GM19438 (cell line): ENCODE measurements at regions not wholly inside any gene's neighbourhood (a gene's known extent, or its start where the extent isn't known, plus 50 kb on each side); places are given as distances from the start of the nearest gene placed in this dataset.

Experiments used
- ATAC-seq: cut with Tn5 transposase; IDR thresholded peaks from one replicate; pipeline ENCODE4 v1.9.1; 2021; ENCODE audit warnings: low read depth; ENCODE audit not compliant: unreplicated experiment

DNA sequence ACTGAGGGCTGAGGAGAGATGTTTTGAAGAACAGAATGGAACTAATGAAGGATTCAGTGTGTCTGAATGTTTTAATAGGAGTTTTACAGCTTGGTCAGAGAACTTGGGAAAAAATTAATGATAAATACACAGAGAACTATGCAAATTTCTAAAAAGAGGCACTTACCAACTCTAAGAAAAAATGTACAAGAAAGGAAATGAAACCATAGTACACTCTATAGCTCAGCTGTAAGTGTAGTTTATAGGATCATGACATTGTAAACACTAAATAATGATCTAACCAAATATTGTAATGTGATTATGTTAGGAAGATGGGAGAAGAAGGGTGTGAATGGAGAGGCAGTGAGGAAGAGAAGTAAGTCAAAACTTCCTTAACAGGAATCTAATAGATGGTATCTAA is 205.2 kb downstream of the SEC61B start:
- no peak for ATAC-seq

DNA sequence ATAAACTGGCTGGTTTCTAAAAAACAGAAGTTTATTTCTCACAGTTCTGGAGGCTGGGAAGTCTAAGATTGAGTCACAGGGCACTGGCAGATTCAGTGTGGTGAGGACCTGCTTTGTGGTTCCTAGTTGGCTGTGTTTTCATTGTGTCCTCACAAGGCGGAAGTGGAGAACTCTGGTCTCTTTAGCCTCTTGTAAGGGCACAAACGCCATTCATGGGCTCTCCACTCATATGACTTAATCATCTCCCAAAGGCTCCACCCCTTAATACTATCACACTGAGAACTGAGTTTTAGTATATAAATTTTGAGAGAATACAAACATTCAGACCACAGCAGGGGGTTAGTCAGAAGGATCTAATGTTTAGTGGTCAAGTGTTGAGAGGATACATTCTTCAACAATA is 208.2 kb downstream of the SEC61B start:
- no peak for ATAC-seq

DNA sequence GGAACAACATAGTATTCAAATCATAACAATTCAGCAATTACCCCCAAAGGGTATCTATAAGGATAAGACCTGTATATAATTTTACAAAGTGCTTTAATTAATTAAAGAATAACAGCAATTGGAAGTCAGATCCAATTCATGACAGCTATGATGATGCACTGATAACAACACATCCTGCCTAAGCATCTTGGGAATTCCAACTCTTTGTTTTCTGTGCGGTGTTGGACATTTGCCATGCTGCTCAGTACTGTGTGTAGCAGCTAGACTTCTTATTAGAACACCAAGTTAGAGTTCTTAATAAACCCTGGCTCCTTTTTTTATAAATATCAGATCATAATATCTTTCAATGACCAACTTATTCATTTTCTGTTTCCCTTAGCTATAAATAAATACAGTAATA is 209.0 kb downstream of the SEC61B start:
- ATAC-seq: no peak

DNA sequence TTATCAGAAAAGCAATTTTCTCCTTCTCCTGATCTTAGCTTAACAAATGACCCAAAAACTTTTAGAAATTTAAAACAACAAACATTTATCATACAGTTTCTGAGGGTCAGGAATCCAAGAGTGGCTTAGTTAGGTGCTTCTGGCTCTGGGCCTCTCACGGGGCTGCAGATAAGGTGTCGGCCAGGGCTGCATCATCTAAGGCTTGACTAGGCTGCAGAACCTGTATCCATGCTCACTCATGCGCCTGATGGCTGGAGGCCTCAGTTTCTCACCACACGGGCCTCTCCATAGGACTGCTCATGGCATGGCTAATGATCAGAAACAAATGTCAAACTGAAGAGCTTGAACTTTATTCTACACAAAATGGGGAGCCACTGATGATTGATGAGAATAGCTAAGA is 210.0 kb downstream of the SEC61B start:
- ATAC-seq: no peak

DNA sequence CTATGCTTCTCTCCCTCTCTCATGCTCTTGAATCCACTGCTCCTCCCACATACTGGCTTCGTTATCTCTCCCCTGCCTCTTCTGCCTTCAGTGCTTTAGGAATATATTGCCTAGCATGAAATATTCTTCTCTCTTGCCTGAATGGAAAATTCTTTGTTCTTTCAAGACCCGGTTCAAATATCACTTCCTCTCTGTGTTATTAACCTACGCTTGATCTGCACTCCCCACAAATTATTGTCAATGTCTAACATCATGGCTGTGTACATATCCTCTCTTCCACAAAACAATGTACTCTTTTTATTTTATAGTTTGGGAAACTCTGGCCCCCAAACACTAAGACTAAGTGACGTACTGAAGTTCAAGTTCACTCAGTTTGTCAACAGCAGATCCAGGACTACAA is 211.0 kb downstream of the SEC61B start:
- ATAC-seq: no peak

DNA sequence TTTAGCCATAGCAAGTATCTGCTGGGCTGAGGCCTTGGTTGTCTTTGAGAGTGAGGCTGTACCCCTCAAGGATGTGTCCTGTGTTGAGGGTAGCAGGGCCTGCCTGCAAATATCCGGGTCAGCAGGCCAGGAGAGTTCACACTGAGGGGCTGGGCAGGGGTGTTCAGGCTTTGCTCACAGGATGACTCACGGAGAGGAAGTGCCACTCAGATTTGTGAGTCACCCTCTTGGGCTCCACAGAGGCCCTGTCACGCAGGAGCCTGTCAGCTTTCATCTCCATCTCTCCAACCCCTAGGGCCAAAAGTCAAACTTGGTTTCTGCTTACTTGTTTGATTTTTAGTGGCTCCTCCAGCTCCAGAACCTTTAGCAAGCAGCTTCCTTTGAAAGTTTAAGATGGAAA is 211.5 kb downstream of the SEC61B start:
- peak; percentile 90 for ATAC-seq

DNA sequence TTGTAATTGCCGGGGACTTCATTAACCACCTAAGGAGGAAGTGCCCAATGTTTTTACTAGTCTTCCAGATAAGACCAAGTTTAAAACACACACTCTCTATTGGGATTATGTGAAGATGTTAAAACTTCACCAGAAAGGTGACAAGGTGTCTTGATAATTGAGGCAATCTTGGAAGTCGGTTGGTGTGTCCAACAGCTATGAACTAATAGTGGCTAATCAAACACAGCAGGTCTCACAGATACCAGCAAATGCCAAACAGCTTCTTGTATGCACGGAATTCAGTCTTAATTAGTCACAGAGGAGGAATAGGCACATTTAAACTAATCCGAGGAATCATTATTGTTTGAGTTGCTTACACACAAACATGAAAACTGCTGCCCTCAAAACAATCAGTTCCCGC is 214.5 kb downstream of the SEC61B start:
- ATAC-seq: no peak

DNA sequence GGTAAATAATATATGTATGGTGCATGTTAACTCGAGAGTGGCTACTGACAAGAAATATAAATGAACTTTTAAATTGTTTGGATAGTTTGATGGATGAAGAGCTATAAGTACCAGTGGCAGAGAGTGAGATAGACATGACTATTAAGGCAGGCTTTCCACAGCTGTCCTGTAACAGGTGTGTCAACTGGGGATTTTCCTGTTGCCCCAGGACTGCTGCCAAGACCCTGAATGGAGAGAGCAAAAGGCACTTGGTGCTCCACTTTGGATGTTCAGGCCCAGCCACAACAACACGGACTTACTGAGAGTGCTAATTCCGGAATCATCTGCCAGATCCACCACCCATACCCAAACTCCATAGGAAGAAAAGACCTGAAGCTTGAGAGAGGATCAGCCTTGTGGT is 215.1 kb downstream of the SEC61B start:
- ATAC-seq: no peak

DNA sequence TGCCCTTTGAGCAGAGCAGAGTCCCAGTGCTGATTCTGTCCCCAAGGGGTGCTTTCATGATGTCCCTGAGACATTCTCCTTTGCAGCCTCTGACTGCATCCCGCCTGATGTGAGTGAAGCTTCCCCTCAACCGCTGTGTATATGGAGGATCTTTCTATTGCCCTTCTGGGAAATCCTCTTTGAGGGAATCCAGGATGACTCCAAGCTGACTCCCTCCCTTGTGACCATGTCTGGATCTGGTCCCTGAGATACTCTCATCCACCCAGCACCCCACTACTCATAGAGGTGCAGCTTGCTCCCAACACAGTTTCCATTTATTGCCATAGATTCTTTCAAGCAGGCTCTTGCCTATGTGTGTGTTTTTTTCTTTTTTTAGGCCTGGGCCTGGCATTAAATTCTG is 216.5 kb downstream of the SEC61B start:
- no peak for ATAC-seq

DNA sequence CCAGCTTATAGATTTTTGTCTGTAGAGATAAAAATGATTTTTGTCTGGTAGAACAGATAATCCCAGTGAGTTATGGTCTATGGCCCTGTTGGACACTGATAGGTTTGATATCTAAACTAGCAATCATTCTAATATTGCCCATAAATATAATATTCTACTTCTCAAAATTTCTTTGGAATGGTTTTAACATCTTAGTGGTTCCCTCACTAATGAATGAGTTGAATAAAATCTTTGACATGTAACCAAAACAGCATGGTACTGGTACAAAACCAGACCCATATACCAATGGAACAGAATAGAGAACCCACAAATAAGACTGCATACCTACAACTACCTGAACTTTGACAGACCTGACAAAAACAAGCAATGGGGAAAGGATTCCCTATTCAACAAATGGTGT is 219.7 kb downstream of the SEC61B start:
- ATAC-seq: no peak

DNA sequence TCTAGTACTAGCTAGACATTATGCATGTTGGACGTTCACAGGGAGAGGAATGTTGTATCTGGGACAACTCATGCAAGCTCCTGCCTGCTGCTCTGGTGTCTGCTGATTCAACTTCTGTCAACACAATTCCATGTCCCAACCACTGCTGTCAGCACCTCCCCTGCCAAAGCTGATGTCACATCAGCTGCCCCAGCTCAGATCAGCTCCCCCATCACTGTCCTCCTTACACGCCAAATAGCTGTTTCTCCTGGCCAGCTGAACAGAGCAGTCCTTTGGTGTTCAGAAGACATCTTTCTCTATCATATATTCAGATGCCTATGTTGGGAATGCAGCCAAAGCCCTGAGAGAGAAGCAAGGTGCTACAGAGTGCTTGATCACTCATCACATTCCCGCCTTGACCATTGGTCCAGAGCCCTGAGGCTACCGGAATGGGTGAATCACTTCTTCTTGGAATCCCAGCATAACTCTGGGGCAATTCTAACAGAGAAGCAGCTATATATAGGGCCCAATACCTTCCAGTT is 223.3 kb downstream of the SEC61B start:
- ATAC-seq: no peak

DNA sequence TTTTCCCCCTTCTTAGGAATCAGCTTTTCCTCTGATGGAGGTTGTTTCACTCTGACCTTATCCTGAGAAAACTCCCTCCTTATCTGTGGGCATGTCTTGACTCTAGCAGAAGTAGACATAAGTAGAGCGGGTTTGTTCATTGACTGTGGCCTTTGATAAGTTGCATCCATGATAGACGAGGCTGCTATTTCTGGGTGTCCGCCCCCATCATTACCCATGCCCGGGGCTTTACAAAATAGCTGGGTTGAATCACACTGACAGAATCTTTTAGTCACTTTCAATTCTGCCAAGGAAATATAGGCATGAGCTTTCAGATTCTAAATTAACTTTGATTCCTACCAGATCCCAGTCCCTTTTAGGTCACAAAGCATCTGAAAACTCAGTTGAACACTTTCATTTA is 223.8 kb downstream of the SEC61B start:
- ATAC-seq: no peak

DNA sequence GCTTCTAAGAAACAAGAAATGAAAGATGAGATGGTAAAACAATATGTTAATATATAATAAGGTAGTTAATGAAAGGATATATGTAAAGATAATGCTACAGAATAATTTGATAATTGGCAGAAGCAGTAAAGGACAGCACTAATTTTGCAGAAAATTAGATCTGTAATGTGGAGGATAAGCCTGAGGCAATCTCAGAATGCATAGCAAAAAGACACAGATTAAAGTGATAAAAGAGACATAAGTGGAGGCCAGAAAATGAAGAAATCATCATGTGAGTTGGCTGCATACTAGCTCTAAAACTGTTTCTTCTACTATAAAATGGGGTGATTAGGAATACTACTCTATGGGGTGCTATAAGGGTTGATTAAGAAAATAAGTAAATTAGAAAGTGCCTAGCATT is 225.9 kb downstream of the SEC61B start:
- ATAC-seq: no peak

DNA sequence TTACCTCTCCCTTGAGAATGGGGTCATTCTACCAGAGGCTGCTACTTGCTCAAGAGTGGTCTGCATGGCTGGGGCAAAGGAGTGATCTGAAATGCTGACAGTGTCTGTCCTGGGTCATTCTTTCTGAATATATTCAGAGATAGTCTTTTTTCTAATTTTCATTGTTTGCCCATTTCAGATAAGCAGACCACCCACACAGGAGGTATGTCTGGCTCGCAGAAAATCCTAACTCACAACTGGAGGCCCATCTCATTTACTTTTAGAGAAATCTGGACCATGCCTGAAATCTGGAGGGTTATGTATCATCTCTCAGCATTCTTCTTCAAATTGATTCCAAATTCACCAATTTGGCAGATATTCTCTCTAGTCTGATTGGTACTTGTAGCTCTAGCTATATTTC is 227.6 kb downstream of the SEC61B start:
- ATAC-seq: no peak

DNA sequence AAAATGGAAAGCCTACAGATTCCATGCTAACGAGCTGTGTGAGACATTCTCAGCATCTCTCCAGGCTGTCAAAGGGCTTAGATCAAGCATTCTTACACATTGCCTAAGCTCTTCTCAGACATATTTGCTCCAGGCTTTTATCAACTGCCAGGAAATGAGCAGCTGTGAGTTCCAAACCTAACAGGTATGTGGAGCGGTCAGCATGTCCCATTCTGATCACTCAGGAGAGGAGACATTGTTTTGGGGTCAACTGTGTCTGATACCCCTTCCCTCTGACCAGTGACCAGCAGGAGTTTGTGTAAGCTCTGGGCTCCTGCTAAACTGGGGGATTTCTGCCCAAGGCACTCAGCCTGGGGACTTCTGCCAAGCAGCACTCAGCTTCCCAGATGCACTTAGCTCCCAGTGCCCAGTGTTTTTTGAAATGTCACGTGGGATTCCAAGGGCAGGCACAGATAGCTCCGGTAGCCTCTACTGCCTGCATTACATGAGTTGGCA is 229.1 kb downstream of the SEC61B start:
- no peak for ATAC-seq

DNA sequence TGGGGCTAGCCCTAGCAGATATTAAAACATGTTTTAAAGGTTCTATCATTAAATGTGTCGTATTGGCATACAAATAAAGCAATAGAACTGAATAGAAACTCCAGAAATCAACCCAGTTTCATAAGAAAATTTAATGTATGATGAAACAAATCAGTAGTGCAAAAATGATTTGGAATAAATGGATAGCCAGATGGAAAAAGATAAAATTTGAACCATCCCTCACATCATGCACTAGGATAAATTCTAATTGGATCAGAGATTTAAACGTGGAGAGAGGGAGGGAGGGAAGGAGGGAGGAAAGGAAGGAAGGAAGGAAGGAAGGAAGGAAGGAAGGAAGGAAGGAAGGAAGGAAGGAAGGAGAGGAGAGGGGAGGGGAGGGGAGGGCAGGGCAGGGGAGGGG is 235.3 kb downstream of the SEC61B start:
- ATAC-seq: no peak

DNA sequence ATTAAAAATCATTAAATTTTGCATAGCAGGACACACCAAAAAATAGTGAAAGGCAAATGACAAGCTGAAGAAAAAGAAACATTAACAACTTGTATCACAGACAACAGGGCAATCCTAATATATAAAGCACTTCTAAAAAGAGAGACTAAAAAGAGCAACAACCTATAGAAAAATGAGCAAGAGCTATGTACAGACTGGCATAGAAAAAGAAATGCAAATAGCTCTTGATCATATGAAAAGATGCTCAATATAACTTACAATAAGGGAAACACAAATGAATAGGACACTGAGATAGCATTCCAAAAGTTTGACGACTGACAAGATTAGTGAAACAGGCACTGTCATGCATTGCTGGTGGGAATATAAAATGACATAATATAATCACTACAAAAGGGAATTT is 235.9 kb downstream of the SEC61B start:
- no peak for ATAC-seq

DNA sequence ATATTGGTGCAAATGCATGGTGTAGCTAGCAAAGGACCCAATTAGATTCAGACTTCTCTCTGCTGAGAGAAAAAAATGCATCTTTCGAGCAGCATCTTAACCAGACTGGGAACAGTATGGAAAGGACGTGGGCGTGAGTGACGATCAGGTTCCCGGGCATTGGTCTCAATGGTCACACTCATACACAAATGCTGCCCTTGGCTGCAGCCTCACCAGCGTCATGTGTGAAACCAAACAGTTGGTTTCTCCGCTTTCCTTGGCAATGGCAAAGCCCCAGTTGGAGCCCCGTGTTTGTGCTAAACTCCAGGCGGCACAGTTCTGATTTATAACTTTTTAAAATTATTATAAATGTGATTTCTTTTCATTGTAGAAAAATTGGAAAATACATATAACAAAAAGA is 237.8 kb downstream of the SEC61B start:
- ATAC-seq: no peak

DNA sequence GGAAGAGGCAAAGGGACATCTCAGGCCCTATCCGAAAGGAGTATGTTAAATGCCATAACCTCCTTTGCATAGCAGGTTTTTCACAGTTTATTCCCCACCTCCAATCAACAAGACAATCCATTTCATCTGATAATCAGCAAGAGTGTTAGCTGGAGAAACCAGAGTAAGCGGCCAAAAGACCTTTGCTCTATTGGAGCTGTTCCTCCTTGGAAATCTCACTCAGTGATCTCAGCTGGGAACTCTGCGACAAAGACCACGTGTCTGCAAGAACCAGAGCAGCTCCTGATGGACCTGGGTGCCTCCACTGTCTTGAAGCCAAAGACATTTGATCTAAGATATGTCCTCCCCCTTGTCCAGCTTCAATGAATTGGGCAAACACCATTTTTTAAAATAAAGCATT is 241.0 kb downstream of the SEC61B start:
- no peak for ATAC-seq

DNA sequence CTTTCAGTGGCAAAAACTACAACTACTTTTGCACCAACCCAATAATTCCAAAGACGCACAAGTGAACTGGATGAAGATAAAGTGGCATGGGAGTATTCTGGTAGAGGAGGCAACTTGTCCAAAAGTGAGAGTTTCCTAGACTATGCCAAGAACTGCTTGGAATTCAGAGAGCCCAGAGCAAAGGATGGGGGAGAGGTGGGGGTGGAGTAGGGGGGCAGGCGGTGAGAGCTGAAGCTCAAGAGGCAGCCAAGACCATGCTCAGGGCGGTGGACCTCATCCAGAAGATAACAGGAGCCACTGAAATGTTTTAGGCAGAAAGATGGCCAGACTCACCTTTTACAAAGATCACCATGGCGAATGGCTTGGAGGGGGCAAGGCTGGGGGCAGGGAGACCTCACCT is 242.5 kb downstream of the SEC61B start:
- no peak for ATAC-seq

DNA sequence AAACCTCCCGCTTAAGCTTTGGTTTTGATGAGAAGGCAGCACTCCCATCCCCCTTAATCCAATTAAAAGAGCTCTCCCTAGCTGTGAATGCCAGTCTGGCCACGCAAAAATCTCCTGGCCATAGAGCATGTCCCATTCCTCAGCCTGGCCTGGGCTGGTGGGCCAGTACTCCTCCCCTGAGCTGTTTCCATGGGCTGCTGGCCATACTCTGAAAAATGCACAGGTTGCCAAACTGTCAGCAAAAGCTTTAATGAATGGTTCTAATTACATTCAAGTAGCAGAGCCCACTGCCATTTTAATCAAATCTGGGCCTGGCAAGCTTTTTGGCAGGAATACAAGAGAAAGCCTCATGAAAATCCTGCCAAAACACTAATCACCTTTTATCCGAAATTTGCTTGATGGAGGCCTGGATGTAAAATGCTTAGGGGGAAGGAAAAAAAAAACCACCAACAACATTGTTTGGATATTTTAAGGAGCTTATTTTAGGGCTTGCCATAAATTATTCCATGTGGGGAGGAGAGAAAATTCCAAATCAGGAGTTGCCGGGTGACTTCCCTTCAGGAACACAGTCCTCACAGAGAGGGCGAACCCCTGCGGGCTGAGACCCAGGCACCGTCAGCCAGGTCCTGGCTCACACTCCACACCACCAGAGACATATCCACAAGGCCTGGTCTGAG is 243.3 kb downstream of the SEC61B start:
- no peak for ATAC-seq

DNA sequence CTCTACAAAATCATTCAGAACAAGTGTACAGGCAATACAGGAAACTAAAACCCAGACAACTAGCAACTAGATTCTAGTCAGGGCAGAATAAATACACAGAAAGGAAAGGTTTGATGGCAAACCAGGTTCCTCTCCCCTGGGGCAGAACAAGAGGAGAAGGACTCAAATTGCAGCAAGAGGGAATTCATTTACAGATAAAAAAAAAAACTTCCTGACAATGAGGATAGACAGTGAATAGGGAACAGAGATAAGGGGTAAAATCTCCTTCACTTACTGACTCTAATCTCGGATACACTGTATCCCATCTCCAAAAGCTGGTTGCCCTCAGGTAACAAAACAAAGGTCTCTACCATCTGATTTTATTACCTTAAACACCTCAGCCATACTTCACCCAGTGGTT is 244.0 kb downstream of the SEC61B start:
- no peak for ATAC-seq

DNA sequence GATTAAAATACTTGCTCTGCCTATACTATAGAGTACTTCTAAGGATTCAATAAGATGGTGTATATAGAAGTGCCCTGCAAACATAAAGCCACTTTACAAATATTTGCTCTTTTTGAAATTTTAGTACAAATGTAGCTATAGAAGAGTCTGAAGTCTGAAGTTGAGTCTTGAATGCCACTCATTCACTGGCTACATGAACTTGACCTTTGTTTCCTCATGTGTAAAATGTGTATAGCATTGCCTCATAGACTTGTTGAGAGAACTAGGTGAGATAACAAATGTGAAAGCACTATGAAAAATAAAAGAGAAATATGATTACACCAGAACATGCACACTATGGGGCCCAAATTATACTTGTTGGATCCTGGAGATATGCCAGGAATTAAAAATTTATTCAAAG is 244.7 kb downstream of the SEC61B start:
- ATAC-seq: no peak
